GM12865 (cell line): ENCODE measurements at regions not wholly inside any gene's neighbourhood (a gene's known extent, or its start where the extent isn't known, plus 50 kb on each side); places are given as distances from the start of the nearest gene placed in this dataset.
"Not testable (repeated sequence)": the region's sequence is repeated elsewhere in the genome, so short reads cannot be mapped to it uniquely, and the experiment has no call there.

Experiments
- DNase-seq: peaks from one replicate; pipeline ENCODE4 v3.0.0; 2010; ENCODE audit warnings: low read depth
- H3K4me3 ChIP-seq: 2 replicates; pipeline ENCODE4 v1.5.1; 2011; ENCODE audit warnings: mild to moderate bottlenecking, low read depth, low read length, control low read depth
- CTCF ChIP-seq: IDR thresholded peaks from 2 replicates; pipeline ENCODE4 v1.5.1; 2011; ENCODE audit warnings: low read length, control low read depth, low read depth, inconsistent platforms; ENCODE audit not compliant: insufficient read depth; ENCODE audit errors: missing control alignments

GRCh38 chr12:131444220-131445164, 266.4 kb upstream of the SFSWAP start:
- TF ChIP-seq CTCF = no peak
- no peak for DNase-seq
- H3K4me3 ChIP-seq = no peak overlapping the region

GRCh38 chr12:131445184-131445774, 265.6 kb upstream of the SFSWAP start:
- peak; percentile 57 for DNase-seq
- H3K4me3 ChIP-seq = no peak overlapping the region
- no peak for TF ChIP-seq CTCF

GRCh38 chr12:131445795-131446194, 265.1 kb upstream of the SFSWAP start:
- no peak for DNase-seq
- TF ChIP-seq CTCF = no peak
- no peak overlapping the region for H3K4me3 ChIP-seq

- not testable (repeated sequence) for H3K4me3 ChIP-seq, DNase-seq
Measured at GRCh38 chr12:131447636-131448035, 263.3 kb upstream of the SFSWAP start.

- DNase-seq = no peak
- no peak overlapping the region for H3K4me3 ChIP-seq
- TF ChIP-seq CTCF = no peak
Measured at GRCh38 chr12:131448254-131448795, 262.6 kb upstream of the SFSWAP start.

- no peak for TF ChIP-seq CTCF
- H3K4me3 ChIP-seq = no peak overlapping the region
- DNase-seq = no peak
Measured at GRCh38 chr12:131449027-131449426, 261.9 kb upstream of the SFSWAP start.

- TF ChIP-seq CTCF = peak; percentile 62
- DNase-seq = peak; percentile 59
- no peak overlapping the region for H3K4me3 ChIP-seq
Measured at GRCh38 chr12:131452444-131452860, 258.4 kb upstream of the SFSWAP start.
